RWPE2 (cell line): ENCODE measurements at regions not wholly inside any gene's neighbourhood (a gene's known extent, or its start where the extent isn't known, plus 50 kb on each side); places are given as distances from the start of the nearest gene placed in this dataset.
A peak's percentile ranks its signal among the peaks of the same experiment; 100 is the strongest.
"Not testable (repeated sequence)": the region's sequence is repeated elsewhere in the genome, so short reads cannot be mapped to it uniquely, and the experiment has no call there.

Experiments
- ATAC-seq: fragments of 200-7000 bp; cut with Tn5 transposase; 3 replicates; pipeline ENCODE4 v1.9.1; 2021; ENCODE audit warnings: low read depth
- DNase-seq: peaks from one replicate; pipeline ENCODE4 v3.0.0-alpha.2; 2020; ENCODE audit warnings: low spot score
- H3K27ac ChIP-seq: fragments of 450-650 bp; 2 replicates; pipeline ENCODE4 v1.5.1; 2017; ENCODE audit warnings: mild to moderate bottlenecking; ENCODE audit not compliant: poor library complexity, severe bottlenecking
- H3K27me3 ChIP-seq: fragments of 250-450 bp; sonication (Bioruptor Pico); 2 replicates; pipeline ENCODE4 v1.5.1; 2021; ENCODE audit warnings: mild to moderate bottlenecking, moderate library complexity; ENCODE audit not compliant: insufficient read depth, poor library complexity, severe bottlenecking
- H3K36me3 ChIP-seq: fragments of 250-450 bp; sonication (Bioruptor Pico); 2 replicates; pipeline ENCODE4 v1.5.1; 2020; ENCODE audit warnings: low read depth, mild to moderate bottlenecking, moderate library complexity
- H3K4me1 ChIP-seq: fragments of 250-450 bp; sonication (Bioruptor Pico); 2 replicates; pipeline ENCODE4 v1.5.1; 2021; ENCODE audit warnings: mild to moderate bottlenecking, moderate library complexity; ENCODE audit not compliant: insufficient read depth, poor library complexity, severe bottlenecking
- H3K4me3 ChIP-seq: fragments of 250-450 bp; sonication (Bioruptor Pico); 2 replicates; pipeline ENCODE4 v1.5.1; 2021; ENCODE audit warnings: mild to moderate bottlenecking, moderate library complexity; ENCODE audit not compliant: severe bottlenecking
- H3K9me3 ChIP-seq: fragments of 250-450 bp; sonication (Bioruptor Pico); 2 replicates; pipeline ENCODE4 v1.5.1; 2021; ENCODE audit warnings: mild to moderate bottlenecking, moderate library complexity; ENCODE audit not compliant: severe bottlenecking
- TF ChIP-seq, protein P1 (sequence below): fragments of 450-650 bp; IDR thresholded peaks from one replicate; pipeline ENCODE4 v1.5.1; 2017; ENCODE audit warnings: mild to moderate bottlenecking, moderate library complexity; ENCODE audit not compliant: poor library complexity, severe bottlenecking

DNA sequence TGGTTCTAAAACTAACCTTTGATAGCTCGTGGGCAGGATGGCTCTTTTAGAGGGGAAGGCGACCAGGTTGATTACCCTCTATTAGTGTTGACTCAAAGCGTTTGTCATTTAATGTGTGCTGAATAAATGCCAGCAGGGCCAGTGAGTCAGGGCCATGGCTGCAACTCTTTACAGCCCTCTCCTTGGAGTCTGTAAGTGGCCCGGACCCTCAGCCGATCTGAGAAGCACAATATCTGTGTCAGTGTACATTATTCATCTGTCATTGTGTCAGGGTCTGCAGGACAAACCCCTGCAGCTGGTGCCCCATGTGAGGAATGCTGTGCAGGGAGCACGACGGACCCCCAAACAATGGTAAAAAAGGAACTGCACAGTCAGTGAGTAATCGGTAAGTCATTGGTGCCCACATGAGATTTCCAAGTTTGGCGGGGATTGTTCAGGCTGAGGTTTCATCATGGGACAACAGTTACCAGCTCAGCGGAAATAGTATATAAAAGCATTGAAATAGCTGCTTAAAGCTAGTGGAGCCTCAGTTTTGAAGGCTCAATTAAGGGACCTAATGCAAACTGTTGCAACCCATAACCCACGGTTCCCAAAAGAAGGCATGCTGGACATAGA is 139.1 kb downstream of the ZNF675 start:
- Histone ChIP-seq H3K9me3 (no peaks in the 10 kb centered on the region), H3K4me1 (peaks cover 45% of the 10 kb centered on the region), H3K27ac (peak overlapping the region; percentile 100), H3K4me3 (no peak overlapping the region), H3K36me3 (no peaks in the 10 kb centered on the region), H3K27me3 (no peaks in the 10 kb centered on the region)
- TF ChIP-seq, protein P1, sequence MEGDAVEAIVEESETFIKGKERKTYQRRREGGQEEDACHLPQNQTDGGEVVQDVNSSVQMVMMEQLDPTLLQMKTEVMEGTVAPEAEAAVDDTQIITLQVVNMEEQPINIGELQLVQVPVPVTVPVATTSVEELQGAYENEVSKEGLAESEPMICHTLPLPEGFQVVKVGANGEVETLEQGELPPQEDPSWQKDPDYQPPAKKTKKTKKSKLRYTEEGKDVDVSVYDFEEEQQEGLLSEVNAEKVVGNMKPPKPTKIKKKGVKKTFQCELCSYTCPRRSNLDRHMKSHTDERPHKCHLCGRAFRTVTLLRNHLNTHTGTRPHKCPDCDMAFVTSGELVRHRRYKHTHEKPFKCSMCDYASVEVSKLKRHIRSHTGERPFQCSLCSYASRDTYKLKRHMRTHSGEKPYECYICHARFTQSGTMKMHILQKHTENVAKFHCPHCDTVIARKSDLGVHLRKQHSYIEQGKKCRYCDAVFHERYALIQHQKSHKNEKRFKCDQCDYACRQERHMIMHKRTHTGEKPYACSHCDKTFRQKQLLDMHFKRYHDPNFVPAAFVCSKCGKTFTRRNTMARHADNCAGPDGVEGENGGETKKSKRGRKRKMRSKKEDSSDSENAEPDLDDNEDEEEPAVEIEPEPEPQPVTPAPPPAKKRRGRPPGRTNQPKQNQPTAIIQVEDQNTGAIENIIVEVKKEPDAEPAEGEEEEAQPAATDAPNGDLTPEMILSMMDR: no peak
- DNase-seq: no peak
- ATAC-seq: peak; percentile 43

DNA sequence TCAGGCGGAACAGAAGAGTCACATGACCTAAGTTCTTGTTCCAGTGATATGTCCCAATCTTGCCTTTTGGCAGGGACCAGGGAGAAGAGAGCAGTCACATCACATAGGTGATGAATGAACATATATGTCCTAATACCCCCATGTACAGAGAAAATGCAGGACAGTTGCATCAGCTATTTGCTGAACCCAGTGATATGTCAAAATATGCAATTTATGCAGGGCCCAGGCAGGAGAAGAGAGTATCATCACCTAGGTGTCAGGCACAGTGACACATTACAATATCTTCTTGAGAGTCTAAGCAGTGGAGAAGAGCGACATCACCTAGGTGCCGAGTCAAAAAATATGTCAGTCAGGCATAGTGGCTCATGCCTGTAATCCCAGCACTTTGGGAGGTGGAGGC is 139.9 kb downstream of the ZNF675 start:
- TF ChIP-seq, protein P1: no peak
- Histone ChIP-seq H3K36me3 (no peaks in the 10 kb centered on the region), H3K9me3 (no peaks in the 10 kb centered on the region), H3K4me3 (no peak overlapping the region), H3K4me1 (peaks cover 45% of the 10 kb centered on the region), H3K27me3 (no peaks in the 10 kb centered on the region), H3K27ac (peak overlapping the region; percentile 100)
- DNase-seq: no peak
- ATAC-seq: no peak

DNA sequence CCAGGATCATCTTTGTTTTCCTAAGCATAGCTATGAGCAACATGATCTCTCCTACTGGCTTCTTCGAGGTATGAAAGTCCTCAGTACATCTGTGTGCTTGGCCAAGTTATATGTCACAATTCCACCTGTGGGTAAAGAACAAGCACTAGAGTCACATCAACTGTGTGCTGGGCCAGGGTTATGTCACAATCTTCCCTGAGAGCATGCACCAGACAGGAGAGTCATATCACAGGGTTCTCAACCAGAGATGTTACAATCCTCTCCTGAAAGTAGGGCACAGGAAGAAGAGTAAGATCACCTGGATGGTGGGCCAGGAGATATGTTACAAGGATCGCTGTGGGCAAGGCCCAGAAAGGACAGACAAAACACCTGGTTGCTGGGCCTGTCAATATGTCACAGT is 143.7 kb downstream of the ZNF675 start:
- DNase-seq: no peak
- TF ChIP-seq, protein P1: no peak
- no peak for ATAC-seq
- Histone ChIP-seq H3K27me3 (no peaks in the 10 kb centered on the region), H3K27ac (peak overlapping the region; percentile 2), H3K4me3 (no peak overlapping the region), H3K9me3 (no peaks in the 10 kb centered on the region), H3K36me3 (no peaks in the 10 kb centered on the region), H3K4me1 (peaks cover 30% of the 10 kb centered on the region)

DNA sequence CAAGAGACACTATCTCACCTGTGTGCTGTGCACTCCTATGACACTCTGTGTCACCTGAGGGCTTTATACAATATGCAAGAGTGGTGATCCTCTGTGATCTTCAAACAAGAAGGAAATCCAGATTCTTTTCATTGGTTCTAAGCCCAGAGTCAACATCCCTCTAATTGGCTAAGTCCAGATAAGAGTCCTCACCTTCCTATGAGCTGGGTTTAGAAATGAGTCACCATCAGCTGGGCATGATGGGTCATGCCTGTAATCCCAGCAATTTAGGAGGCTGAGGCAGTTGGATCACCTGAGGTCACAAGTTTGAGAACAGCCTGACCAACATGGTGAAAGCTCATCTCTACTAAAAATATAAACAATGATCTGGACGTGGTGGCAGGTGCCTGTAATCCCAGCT is 144.4 kb downstream of the ZNF675 start:
- H3K36me3 ChIP-seq: no peaks in the 10 kb centered on the region
- H3K4me1 ChIP-seq: peaks cover 23% of the 10 kb centered on the region
- peak; percentile 48; the same call in 2 of the 3 replicates for ATAC-seq
- H3K4me3 ChIP-seq: no peak overlapping the region
- TF ChIP-seq, protein P1: no peak
- DNase-seq: no peak
- no peaks in the 10 kb centered on the region for H3K27me3 ChIP-seq
- peak overlapping the region; percentile 2 for H3K27ac ChIP-seq
- no peaks in the 10 kb centered on the region for H3K9me3 ChIP-seq

DNA sequence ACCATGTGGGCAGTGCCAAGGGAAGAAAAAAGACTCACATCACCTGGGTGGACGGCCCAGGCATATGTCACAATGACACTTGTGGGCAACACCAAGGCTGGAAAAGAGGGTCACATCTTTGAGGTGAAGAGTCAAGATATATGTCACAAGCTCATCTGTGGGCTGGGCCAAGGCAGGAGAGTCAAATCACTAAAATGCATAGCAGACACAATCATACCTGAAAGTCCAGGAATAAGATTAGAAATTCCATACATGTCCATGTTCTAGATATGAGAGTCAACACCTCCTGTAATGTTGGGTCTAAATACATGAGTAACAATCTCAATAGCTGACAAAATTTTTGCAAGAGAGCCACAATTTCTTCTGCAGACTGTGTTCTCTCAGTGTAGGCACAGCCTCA is 145.0 kb downstream of the ZNF675 start:
- H3K9me3 ChIP-seq: no peaks in the 10 kb centered on the region
- H3K36me3 ChIP-seq: no peaks in the 10 kb centered on the region
- no peak overlapping the region for H3K4me3 ChIP-seq
- peak overlapping the region; percentile 2 for H3K27ac ChIP-seq
- DNase-seq (no peak), ATAC-seq (no peak)
- peaks cover 23% of the 10 kb centered on the region for H3K4me1 ChIP-seq
- H3K27me3 ChIP-seq: no peaks in the 10 kb centered on the region
- TF ChIP-seq, protein P1: no peak

DNA sequence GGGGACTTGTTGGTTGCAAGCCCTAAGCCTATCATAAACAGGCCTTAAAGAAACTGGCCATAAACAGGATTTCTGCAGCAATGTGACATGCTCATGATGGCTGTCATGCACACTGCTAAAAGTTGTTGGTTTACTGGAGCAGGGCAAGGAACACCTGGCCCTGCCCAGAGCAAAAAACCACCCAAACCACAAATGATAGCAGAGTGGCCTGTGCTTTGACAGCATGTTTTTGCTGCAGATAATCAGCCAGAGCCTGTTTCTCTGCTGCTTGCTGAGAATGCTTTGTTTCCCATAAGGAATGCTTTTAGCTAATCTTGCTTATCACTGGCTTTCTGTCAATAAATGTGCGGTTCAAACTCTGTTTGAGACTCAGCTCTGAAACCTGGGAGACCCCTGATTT is 144.9 kb upstream of the ZNF91 start:
- Histone ChIP-seq H3K4me1 (peaks cover 32% of the 10 kb centered on the region), H3K27ac (peak overlapping the region; percentile 29)
- H3K4me3 ChIP-seq, H3K9me3 ChIP-seq, H3K27me3 ChIP-seq, DNase-seq, H3K36me3 ChIP-seq, ATAC-seq: not testable (repeated sequence)
